Tibial nerve (tissue), 4 donors: ENCODE measurements at regions not wholly inside any gene's neighbourhood (a gene's known extent, or its start where the extent isn't known, plus 50 kb on each side); places are given as distances from the start of the nearest gene placed in this dataset.

Experiments
- EP300 ChIP-seq, 2 donors: sonication (generic); formaldehyde crosslinking; IDR thresholded peaks; one replicate each; pipeline ENCODE4 v1.6.1; 2017; ENCODE audit warnings: antibody characterized with exemption in 2 of 2, mild to moderate bottlenecking in 1 of 2
- POLR2A ChIP-seq, 2 donors: fragments of 450-650 bp; IDR thresholded peaks; one replicate each; pipeline ENCODE4 v1.6.1; 2017; ENCODE audit warnings: antibody characterized with exemption in 2 of 2, mild to moderate bottlenecking in 2 of 2, moderate library complexity in 2 of 2
- TF ChIP-seq, protein P1 (sequence below), 5 experiments: fragments of 200-600 bp in 3 of 5; fragments of 450-650 bp in 2 of 5; sonication (generic) in 3 of 5; IDR thresholded peaks; one replicate each; pipeline ENCODE4 v1.5.1; 2016 to 2019; ENCODE audit warnings: antibody characterized with exemption in 5 of 5, mild to moderate bottlenecking in 3 of 5, moderate library complexity in 2 of 5

GRCh38 chr2:139763705-139764104, 983.5 kb upstream of the NXPH2 start:
- TF ChIP-seq, protein P1, sequence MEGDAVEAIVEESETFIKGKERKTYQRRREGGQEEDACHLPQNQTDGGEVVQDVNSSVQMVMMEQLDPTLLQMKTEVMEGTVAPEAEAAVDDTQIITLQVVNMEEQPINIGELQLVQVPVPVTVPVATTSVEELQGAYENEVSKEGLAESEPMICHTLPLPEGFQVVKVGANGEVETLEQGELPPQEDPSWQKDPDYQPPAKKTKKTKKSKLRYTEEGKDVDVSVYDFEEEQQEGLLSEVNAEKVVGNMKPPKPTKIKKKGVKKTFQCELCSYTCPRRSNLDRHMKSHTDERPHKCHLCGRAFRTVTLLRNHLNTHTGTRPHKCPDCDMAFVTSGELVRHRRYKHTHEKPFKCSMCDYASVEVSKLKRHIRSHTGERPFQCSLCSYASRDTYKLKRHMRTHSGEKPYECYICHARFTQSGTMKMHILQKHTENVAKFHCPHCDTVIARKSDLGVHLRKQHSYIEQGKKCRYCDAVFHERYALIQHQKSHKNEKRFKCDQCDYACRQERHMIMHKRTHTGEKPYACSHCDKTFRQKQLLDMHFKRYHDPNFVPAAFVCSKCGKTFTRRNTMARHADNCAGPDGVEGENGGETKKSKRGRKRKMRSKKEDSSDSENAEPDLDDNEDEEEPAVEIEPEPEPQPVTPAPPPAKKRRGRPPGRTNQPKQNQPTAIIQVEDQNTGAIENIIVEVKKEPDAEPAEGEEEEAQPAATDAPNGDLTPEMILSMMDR (IDR thresholded peaks at IDR 0.05) = no peak
- no peak for TF ChIP-seq POLR2A (IDR thresholded peaks at IDR 0.05)
- TF ChIP-seq EP300 (IDR thresholded peaks at IDR 0.05) = no peak
